OCI-M1 (cell line): ENCODE measurements at regions not wholly inside any gene's neighbourhood (a gene's known extent, or its start where the extent isn't known, plus 50 kb on each side); places are given as distances from the start of the nearest gene placed in this dataset.
A peak's percentile ranks its signal among the peaks of the same experiment; 100 is the strongest.
"Not testable (repeated sequence)": the region's sequence is repeated elsewhere in the genome, so short reads cannot be mapped to it uniquely, and the experiment has no call there.

Source experiments
- DNase-seq: peaks from one replicate; lab custom pipeline; 2025; lab: John Stamatoyannopoulos, UW

DNA sequence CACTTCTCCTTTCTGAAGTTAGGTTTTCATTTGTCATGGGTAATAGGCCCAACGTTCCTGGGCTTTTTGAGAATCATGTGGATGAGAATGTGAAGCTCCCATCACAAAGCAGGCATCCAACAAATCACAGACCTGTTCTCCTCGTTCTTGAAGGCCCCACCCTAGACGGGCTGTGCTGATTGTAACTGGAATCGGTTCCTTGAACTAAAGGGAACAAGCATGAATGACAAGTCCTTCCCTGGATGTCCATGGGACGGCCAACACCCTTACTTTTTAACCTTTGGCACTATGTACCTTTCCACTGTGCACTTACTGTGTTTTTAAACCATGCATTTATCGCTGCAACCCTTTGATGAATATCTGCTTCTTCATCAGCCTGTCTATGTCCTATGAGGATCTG, 438.2 kb downstream of the CD83 start:
- no peak for DNase-seq

DNA sequence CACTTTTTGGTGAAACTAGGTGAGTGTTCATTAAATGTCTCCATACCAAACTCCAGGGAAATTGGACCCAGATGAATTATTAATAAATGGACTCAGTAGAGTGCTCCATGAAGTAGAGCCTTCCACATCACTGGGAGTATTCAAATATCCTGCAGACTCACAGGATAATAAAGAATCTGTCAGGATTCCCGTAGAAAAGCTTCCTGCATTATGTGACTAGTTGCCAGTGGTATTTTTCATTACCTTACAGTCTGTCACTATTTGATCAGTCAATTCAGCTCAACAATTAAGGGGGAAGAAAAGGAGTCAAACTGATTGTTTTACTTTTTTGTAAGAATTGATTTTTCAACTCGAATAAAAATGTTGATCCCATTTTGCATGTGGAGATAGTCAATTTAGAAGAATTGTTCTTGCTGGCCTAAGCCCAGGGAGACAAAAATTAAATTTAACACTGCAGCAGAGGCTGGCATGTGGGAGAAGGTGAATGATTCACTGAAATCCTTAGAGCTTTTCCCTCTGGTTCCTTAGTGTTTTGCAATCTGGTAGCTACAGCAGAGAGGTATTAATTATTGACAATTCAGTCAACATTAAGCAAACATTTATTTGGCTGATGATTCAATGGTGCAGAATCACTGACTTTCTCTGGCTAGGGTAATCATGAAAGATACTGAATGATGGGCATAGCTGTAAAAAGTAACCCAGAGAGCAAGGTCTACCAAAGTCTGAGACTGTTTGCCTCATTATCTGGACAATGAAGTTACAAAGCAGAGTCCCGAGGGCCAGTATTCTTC, 442.4 kb downstream of the CD83 start:
- DNase-seq, result no peak

DNA sequence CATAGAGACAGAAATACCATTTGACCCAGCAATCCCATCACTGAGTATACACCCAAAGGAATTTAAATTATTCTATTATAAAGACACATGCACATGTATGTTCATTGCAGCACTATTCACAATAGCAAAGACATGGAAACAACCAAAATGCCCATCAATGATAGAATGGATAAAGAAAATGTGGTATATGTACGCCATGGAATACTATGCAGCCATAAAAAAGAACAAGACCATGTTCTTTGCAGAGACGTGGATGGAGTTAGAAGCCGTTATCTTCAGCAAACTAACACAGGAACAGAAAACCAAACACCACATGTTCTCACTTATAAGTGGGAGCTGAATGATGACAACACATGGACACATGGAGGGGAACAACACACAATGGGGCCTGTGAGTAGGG, 444.0 kb downstream of the CD83 start:
- DNase-seq, result not testable (repeated sequence)

DNA sequence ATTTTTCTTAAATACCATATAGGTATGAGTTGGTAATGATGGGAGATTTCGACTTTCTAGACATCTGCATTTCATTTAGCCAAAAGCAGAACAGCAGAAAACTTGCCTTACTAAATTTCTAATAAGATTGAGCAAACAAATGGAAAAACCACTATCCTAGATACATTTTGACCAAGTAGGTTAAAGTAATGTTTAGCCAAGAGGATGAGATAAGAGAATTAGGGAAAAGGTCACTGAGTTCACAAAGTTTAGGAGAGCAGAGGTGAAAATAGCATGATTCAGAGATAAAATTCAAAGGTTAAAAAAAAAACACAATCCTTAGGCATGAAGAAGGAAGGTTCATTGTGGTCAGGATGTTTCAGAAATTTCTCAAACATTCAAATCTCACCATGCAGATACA, 450.3 kb downstream of the CD83 start:
- no peak for DNase-seq

DNA sequence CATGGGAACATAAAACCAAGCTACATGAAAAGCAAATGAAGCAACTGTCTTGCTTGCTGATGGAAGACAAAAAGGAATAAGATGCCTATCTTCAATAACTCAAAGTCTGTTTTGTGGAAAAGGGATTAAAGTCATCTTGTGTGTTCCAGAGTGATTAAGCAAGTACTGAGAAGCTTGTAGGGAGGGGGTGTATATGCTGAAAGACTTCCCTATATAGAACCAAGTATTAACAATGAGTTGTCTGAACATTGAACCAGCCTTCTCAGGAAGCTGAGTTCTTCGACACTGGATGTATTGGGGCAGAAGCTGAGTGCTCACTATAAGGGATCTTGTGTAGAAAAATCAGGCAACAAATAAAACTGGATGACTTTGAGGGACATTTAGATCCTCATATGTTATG, 451.8 kb downstream of the CD83 start:
- peak; percentile 74 for DNase-seq

DNA sequence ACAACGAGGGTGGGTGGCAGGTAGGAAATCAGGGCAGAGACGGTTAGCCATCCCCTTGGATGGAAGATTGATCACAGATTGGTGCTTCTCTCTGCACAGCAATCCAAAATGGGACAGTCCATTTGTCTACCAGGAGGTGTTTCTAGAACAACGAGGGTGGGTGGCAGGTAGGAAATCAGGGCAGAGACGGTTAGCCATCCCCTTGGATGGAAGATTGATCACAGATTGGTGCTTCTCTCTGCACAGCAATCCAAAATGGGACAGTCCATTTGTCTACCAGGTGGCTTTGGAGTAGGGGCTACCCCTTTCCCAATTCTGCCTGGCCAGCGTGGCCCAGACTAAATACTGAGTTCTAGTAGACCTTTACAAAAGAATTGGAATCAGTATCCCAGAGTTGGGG, 452.3 kb downstream of the CD83 start:
- not testable (repeated sequence) for DNase-seq

DNA sequence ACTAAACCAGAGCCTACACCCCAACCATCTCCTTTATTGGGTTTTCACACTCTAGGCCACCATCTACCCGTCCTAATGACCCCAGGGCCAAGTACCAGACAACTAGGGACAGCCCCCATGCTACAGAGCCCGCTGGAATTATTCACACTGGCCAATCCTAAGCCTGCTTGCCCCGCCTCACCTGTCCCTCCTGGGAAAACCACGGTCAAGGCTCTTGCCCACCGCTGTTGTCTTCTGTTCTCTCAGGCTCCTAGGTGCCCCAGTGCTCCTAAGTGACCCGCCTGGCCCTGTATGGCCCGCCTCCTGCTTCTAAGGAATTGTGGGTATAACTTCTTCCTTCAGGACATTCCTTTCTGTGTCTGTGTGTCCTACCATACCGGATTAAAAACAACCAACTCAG, 453.4 kb downstream of the CD83 start:
- DNase-seq, result no peak

DNA sequence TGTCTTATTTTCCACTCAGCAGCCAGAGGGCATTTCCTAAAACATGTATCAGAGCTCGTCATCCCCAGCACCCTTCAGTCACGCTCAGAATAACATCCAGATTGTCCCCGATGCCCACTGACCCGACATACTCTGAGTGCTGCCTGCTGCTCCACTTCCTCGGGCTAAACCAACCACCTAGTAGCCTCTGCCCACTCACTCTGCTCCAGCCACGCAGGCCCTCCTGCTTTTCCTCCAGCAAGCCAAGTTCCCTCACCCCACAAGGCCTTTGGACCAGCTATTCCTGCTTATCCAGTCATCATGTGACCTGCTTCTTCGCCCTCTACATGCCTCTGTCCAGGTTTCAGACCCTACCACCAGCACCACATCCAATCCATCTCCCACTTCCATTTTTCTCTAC, 454.2 kb downstream of the CD83 start:
- no peak for DNase-seq

DNA sequence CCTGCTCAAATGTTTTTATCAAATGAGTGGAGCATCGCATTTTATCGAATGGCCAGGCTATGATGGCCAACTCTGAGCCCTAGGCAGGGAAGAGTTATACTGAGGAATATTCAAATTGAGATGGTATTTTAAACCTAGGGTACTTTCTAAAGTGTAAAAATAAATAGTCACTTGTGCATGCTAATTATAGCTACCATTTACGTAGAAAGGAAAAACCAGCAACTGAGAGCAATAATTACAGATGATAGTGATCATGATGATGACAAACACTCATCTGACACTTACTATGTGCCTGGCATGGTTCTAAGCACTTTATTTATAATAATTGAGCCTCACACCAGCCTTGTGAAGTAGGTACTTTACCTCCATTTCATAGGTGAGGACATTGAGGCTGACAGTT, 455.7 kb downstream of the CD83 start:
- DNase-seq, result no peak

DNA sequence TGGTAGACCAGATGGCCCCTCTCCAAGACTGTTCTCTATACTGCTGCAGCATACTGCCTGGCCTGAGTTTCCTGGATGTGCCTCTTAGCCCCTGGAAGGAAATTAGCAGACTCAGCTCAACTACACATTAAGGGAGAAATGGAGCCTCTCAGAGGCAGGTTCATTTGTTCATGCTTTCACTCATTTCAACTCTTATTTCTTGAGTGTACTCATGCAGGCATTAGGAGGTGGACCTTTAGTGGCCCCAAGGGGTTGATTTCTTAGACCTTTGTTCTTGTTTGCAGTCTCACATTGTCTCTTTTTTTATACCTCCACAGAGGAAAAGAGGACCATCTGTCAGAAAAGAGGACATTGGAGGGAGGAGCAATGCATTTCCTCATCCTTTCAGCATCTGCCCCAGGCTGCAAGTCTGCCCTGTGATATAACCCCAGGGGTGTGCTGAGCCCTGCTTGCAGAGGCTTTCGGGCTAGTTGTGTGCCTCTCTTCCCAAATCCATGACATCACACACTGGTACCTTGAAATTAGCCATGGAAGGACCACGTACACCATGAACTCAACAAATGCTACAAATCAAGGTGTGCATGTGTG, 456.2 kb downstream of the CD83 start:
- no peak for DNase-seq

DNA sequence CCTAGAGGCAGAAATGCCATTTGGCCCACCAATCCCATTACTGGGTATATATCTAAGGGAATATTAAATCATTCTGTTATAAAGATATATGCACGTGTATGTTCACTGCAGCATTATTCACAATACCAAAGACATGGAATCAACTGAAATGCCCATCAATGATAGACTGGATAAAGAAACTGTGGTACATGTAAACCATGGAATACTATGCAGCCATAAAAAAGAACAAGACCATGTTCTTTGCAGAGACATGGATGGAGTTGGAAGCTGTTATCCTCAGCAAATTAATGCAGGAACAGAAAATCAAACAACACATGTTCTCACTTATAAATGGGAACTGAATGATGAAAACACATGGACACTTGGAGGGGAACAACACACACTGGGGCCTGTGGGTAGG, 458.4 kb downstream of the CD83 start:
- DNase-seq, result no peak

DNA sequence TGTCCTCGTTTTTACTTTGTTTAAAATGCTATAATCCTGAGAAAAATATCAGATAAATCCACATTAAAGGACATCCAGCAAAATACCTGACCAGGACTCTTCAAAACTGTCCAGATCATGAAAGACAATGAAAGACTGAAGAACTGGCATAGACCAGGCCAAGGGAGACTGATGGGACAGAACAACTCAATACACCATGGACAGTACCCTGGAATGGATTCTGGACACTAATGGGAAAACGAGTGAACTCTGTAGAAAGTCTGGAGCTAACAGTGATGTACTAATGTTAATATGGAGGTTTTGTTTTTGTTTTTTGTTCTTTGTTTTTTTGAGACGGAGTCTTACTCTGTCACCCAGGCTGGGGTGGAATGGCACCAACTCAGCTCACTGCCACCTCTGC, 461.4 kb downstream of the CD83 start:
- no peak for DNase-seq

DNA sequence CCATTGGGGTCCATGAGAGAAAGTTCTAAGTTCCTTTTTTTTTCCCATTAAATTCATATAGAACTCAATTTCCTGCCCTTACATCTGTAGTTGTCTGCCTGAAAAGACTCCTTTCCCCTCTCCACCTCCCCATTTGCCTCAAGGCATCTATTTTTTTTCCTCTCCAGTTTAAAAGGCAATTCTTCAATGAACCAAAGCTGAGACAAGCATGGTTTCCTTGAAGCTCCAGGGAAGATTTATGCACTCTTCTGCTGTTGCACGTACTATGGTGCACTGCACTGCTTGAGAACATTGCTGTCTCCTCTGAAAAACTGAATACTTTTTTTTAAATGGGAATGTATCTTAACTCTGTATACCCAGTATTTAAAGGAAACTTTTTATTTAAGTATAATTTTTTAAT, 465.2 kb downstream of the CD83 start:
- no peak for DNase-seq

DNA sequence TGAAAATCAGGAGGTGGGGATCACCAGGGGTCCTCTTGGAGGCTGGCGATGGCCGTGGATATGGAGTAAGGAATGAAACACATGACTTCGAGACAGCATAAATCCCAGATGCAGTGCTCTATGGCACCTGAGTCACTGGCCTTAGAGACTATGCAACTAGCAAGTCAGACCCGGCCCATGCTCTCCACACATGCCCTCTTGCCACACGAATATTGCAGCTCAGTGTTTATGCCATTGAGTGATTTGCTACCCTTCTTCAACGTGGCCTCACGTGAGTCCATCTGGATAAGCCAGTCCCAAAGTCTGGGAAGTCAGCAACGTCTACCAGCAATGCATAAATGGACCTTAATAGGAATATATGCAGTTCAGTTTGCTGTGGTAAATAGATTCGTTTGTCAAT, 466.3 kb downstream of the CD83 start:
- DNase-seq, result no peak

DNA sequence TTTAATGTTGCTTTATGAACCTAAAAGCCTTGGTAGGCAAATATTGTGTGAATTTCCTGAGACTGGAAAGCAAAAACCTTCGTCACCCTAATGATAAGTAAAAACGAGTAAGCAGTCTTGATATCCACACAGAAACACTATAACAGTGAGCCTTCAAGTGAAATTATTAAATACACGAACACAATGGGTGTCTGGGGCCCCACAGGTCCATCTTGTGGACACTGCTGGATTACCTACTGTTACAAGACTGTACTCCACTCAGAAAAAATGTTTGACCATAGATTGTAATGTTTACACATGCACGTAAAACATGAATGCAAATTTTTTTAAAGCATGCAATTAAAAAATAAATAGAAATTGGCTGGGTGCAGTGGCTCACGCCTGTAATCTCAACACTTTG, 466.9 kb downstream of the CD83 start:
- no peak for DNase-seq

DNA sequence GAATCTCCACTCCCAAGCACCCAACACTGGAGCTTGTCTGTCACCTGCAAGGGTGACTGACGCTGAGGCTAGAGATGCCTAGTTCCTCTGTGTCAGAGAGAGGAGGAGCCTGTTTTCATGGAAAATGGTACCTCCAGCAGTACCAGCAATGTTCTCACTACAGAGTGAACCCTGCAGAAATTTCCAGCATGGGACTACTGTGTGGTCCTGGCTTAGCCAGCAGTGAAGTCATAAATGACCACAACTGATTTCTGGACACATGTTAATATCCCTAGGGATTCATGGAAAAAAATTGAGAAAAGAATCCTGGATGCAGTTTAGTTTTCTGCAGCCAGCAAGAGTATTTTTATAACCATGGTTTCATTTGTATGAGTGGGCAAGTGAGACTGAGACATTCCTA, 468.1 kb downstream of the CD83 start:
- no peak for DNase-seq

DNA sequence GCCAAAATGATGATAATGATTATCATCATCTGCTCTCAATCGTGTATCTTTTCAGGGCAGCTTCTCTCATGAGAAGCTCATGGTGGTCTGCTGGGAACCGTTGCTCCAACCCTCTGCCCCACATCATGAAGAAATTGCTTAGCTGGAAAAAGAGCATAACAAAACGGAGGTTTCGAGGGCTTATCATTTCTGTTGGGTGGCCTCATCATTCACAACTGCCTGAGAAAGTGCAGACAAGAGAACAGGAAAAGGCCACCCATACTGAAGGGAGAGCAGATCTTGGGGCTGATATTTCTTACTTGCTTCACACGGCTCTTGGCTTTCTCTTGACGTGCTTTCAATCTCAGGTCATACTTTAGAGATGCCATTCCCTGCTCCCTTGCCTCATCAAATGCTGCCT, 471.6 kb downstream of the CD83 start:
- DNase-seq, result no peak

DNA sequence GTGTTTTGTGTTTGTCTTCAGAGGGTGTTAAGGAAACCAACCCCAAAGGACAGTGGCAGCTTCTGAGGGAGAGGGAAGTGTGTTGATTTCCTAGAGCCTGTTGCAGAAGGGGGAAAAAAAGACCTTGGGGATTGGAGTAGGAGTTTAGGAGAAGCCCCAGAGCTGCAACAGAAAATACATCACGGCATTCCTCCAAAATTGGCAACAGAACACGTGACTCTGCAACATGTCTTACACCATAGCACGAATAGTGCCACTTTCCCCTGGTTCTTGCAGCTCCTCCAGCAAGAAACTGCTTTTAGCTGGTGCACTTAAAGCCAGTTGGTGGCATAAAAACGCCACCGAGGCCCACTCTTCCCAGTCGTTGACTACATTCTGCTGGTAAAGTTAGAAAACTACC, 473.0 kb downstream of the CD83 start:
- no peak for DNase-seq

DNA sequence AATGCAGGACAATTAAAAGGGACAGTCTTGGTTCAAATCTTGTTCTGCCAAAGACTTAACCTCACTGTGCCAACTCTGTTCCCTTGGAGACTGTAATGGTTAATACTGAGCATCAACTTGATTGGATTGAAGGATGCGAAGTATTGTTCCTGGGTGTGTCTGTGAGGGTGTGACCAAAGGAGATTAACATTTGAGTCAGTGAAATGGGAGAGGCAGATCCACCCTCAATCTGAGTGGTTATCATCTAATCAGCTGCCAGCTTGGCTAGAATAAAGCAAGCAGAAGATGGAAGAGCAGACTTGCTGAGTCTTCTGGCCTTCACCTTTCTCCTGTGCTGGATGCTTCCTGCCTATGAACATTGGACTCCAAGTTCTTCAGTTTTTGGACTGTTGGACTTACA, 474.4 kb downstream of the CD83 start:
- no peak for DNase-seq

DNA sequence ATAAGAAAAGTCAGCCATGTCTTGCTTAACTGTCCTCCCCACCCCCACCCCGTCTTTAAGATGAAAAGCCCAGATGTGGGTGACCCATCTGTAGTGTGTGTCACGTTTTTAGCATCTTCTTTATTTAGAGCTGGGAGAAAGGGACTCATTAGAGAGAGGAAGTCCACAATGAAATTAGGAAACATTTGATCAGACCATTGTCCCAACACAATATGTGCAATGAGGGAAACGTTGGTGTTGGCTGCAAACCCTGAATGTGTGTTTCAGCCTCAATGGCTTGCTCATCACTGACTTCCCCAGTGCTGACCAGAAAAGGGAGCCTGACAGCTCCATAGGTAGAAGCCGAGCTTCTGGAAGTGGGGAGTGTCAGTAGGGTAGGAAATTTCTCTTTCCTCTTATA, 475.7 kb downstream of the CD83 start:
- no peak for DNase-seq

DNA sequence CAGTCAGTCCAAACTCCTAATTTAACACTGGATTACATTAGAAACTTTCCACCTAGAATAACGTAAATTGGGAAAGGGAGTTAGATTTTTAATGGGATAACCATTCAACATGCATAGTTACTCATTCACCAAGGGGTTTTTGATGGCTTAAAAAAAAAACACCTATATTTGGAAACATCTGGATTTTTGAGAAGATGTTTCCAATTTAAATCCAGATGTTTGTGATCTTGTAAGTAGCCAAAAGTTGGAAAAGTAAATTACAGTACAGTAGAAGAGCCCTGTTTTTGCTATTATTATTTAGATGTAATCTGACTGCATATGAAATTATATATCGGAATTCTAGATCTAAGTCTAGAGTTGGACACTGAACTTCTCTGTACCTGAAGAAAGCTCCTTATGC, 478.2 kb downstream of the CD83 start:
- no peak for DNase-seq

DNA sequence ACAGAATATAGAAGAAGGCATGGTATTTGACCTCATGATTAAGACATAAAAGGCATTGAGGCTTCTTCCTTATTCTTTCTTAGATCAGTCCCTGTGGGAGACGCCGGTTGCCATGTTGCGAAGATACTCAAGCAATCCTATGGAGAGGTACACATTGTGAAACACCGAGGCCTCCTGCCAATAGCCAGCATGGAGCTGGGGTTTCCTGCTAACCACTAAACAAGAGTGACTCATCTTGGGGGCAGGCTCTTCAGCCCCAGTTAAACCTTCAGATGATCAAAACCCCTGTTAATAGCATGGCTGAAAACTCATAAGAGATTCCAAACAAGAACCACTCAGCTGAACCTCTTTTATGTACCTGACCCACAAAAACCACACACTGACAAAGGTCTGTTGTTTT, 478.8 kb downstream of the CD83 start:
- peak; percentile 40 for DNase-seq

DNA sequence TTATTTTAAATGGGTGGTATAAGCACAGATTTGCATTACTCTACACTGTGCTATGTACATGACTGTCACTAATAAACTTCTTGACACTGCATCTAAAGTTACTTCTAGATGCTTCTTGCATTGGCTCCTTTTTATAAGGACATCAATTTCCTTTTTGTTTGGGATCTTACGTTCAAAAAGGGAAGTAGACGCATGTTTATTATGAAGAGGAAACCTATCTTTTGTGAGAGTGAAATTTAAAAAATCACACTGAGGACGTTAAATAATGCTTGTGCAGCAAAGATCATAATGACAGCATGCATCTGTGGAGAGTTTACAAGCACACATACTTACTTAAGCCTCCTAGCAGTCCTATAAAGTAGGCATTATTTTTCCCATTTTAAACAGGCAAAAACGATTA, 479.5 kb downstream of the CD83 start:
- no peak for DNase-seq
